ENCODE measurements at regions not wholly inside any gene's neighbourhood (a gene's known extent, or its start where the extent isn't known, plus 50 kb on each side); places are given as distances from the start of the nearest gene placed in this dataset.

GRCh38 chr6:130740308-130740707 lies 86.9 kb upstream of the SMLR1 start:
- no peak for TF ChIP-seq EZH2 (IDR thresholded peaks at IDR 0.05; ENCODE audit: low read length, missing control alignments)
- no peak for TF ChIP-seq CTCF (conservative IDR thresholded peaks at IDR 0.05 in 1 of 2, IDR thresholded peaks at IDR 0.05 in 1 of 2; ENCODE audit: low read depth in 1 of 2, low read length in 2 of 2)
